Jurkat, Clone E6-1 (cell line): ENCODE measurements at regions not wholly inside any gene's neighbourhood (a gene's known extent, or its start where the extent isn't known, plus 50 kb on each side); places are given as distances from the start of the nearest gene placed in this dataset.
"Not testable (repeated sequence)": the region's sequence is repeated elsewhere in the genome, so short reads cannot be mapped to it uniquely, and the experiment has no call there.

ENCODE experiments used
- DNase-seq: peaks from one replicate; pipeline ENCODE4 v3.0.0-alpha.2; 2011; ENCODE audit warnings: low read depth, low spot score
- H3K4me3 ChIP-seq: 2 replicates; pipeline ENCODE4 v1.5.1; 2011; ENCODE audit warnings: mild to moderate bottlenecking, low read length, control low read depth, moderate library complexity

GRCh38 chr2:16971722-16972234 lies 306.1 kb upstream of the CYRIA start:
- H3K4me3 ChIP-seq = no peak overlapping the region
- DNase-seq = no peak

- not testable (repeated sequence) for H3K4me3 ChIP-seq, DNase-seq
Measured at GRCh38 chr2:16970948-16971347, 305.3 kb upstream of the CYRIA start.

GRCh38 chr2:16962505-16962904 lies 296.9 kb upstream of the CYRIA start:
- no peak for DNase-seq
- no peak overlapping the region for H3K4me3 ChIP-seq

- DNase-seq = no peak
- H3K4me3 ChIP-seq = no peak overlapping the region
Measured at GRCh38 chr2:16960579-16960978, 294.9 kb upstream of the CYRIA start.

- H3K4me3 ChIP-seq = no peak overlapping the region
- no peak for DNase-seq
Measured at GRCh38 chr2:16958266-16958665, 292.6 kb upstream of the CYRIA start.

- DNase-seq = no peak
- H3K4me3 ChIP-seq = no peak overlapping the region
Measured at GRCh38 chr2:16952805-16953204, 287.2 kb upstream of the CYRIA start.

- no peak overlapping the region for H3K4me3 ChIP-seq
Measured at GRCh38 chr2:16952368-16952767, 286.7 kb upstream of the CYRIA start.

GRCh38 chr2:16950436-16950835 lies 284.8 kb upstream of the CYRIA start:
- no peak overlapping the region for H3K4me3 ChIP-seq
- no peak for DNase-seq

More at GRCh38 chr2:16952368-16952767, 286.7 kb upstream of the CYRIA start:
- DNase-seq = no peak

- DNase-seq = no peak
- no peak overlapping the region for H3K4me3 ChIP-seq
Measured at GRCh38 chr2:16948710-16949109, 283.1 kb upstream of the CYRIA start.

GRCh38 chr2:16948053-16948452 lies 282.4 kb upstream of the CYRIA start:
- H3K4me3 ChIP-seq = no peak overlapping the region
- no peak for DNase-seq

- DNase-seq = no peak
- H3K4me3 ChIP-seq = no peak overlapping the region
Measured at GRCh38 chr2:16943279-16943958, 277.8 kb upstream of the CYRIA start.

GRCh38 chr2:16940214-16940613 lies 274.6 kb upstream of the CYRIA start:
- no peak overlapping the region for H3K4me3 ChIP-seq
- DNase-seq = no peak

GRCh38 chr2:16939771-16940170 lies 274.1 kb upstream of the CYRIA start:
- DNase-seq = no peak

GRCh38 chr2:16933355-16933754 lies 267.7 kb upstream of the CYRIA start:
- H3K4me3 ChIP-seq = no peak overlapping the region
- no peak for DNase-seq

More at GRCh38 chr2:16939771-16940170, 274.1 kb upstream of the CYRIA start:
- H3K4me3 ChIP-seq = no peak overlapping the region

- no peak overlapping the region for H3K4me3 ChIP-seq
- no peak for DNase-seq
Measured at GRCh38 chr2:16932826-16933225, 267.2 kb upstream of the CYRIA start.

GRCh38 chr2:16931441-16931840 lies 265.8 kb upstream of the CYRIA start:
- H3K4me3 ChIP-seq = no peak overlapping the region
- DNase-seq = no peak

GRCh38 chr2:16927398-16927797 lies 261.8 kb upstream of the CYRIA start:
- no peak for DNase-seq
- no peak overlapping the region for H3K4me3 ChIP-seq

- no peak overlapping the region for H3K4me3 ChIP-seq
- no peak for DNase-seq
Measured at GRCh38 chr2:16925145-16925544, 259.5 kb upstream of the CYRIA start.

- not testable (repeated sequence) for DNase-seq, H3K4me3 ChIP-seq
Measured at GRCh38 chr2:16915341-16915755, 249.7 kb upstream of the CYRIA start.

- no peak for DNase-seq
- no peak overlapping the region for H3K4me3 ChIP-seq
Measured at GRCh38 chr2:16911746-16912145, 246.1 kb upstream of the CYRIA start.

GRCh38 chr2:16908656-16909055 lies 243.0 kb upstream of the CYRIA start:
- H3K4me3 ChIP-seq = no peak overlapping the region
- DNase-seq = no peak
